OCI-LY1 (cell line): ENCODE measurements at regions not wholly inside any gene's neighbourhood (a gene's known extent, or its start where the extent isn't known, plus 50 kb on each side); places are given as distances from the start of the nearest gene placed in this dataset.

Experiments
- H2AFZ ChIP-seq: fragments of 200-600 bp; sonication (generic), shearing (Covaris generic); 2 replicates; pipeline ENCODE4 v1.6.0; 2014; ENCODE audit warnings: antibody characterized with exemption, mild to moderate bottlenecking, low read length
- H3F3A ChIP-seq: fragments of 200-600 bp; sonication (generic), shearing (Covaris generic); 2 replicates; pipeline ENCODE4 v1.6.0; 2014; ENCODE audit warnings: mild to moderate bottlenecking, antibody characterized with exemption, low read length, moderate library complexity; ENCODE audit not compliant: insufficient read depth
- H3K27ac ChIP-seq: fragments of 200-600 bp; sonication (generic); 2 replicates; pipeline ENCODE4 v1.5.1; 2014; ENCODE audit warnings: low read length, mixed run types, mild to moderate bottlenecking, low read depth; ENCODE audit not compliant: poor library complexity, severe bottlenecking
- H3K27me3 ChIP-seq: fragments of 200-600 bp; sonication (generic); 2 replicates; pipeline ENCODE4 v1.6.0; 2014; ENCODE audit warnings: antibody characterized with exemption, mild to moderate bottlenecking, low read length, moderate library complexity; ENCODE audit not compliant: insufficient read depth
- H3K36me3 ChIP-seq: fragments of 200-600 bp; sonication (generic); 2 replicates; pipeline ENCODE4 v1.6.1; 2014; ENCODE audit warnings: mild to moderate bottlenecking, antibody characterized with exemption, low read length, moderate library complexity, mixed read lengths; ENCODE audit not compliant: insufficient read depth
- H3K4me1 ChIP-seq: fragments of 200-600 bp; sonication (generic); 2 replicates; pipeline ENCODE4 v1.5.1; 2014; ENCODE audit warnings: mild to moderate bottlenecking, low read length, moderate library complexity; ENCODE audit not compliant: insufficient read depth, severe bottlenecking
- H3K4me2 ChIP-seq: fragments of 200-600 bp; sonication (generic), shearing (Covaris generic); 2 replicates; pipeline ENCODE4 v1.6.1; 2014; ENCODE audit warnings: low read length
- H3K4me3 ChIP-seq: fragments of 200-600 bp; sonication (generic); 2 replicates; pipeline ENCODE4 v1.5.1; 2014; ENCODE audit warnings: low read length, low read depth, mild to moderate bottlenecking, mixed read lengths; ENCODE audit not compliant: poor library complexity, severe bottlenecking
- H3K79me2 ChIP-seq: fragments of 200-600 bp; shearing (Covaris generic); 2 replicates; pipeline ENCODE4 v1.6.1; 2016; ENCODE audit warnings: mixed run types, low read length, mixed read lengths; ENCODE audit not compliant: insufficient read depth
- H3K9ac ChIP-seq: fragments of 200-600 bp; sonication (generic), shearing (Covaris generic); 2 replicates; pipeline ENCODE4 v1.6.1; 2014; ENCODE audit warnings: mild to moderate bottlenecking, low read length, mixed read lengths
- H3K9me2 ChIP-seq: fragments of 200-600 bp; sonication (generic), shearing (Covaris generic); 2 replicates; pipeline ENCODE4 v1.6.1; 2014; ENCODE audit warnings: low read depth, mild to moderate bottlenecking, low read length, mixed read lengths
- H3K9me3 ChIP-seq: fragments of 200-600 bp; shearing (Covaris generic); 2 replicates; pipeline ENCODE4 v1.6.1; 2014; ENCODE audit warnings: low read length, mixed read lengths
- H4K20me1 ChIP-seq: fragments of 200-600 bp; sonication (generic), shearing (Covaris generic); 2 replicates; pipeline ENCODE4 v1.6.0; 2016; ENCODE audit warnings: mild to moderate bottlenecking, low read length; ENCODE audit not compliant: insufficient read depth
- CTCF ChIP-seq: fragments of 200-600 bp; sonication (generic), shearing (Covaris generic); IDR thresholded peaks from 2 replicates; pipeline ENCODE4 v1.5.1; 2017; ENCODE audit warnings: mild to moderate bottlenecking, antibody characterized with exemption, low read length, moderate library complexity, mixed read lengths
- EZH2 ChIP-seq: fragments of 200-600 bp; sonication (generic), shearing (Covaris generic); IDR thresholded peaks from 2 replicates; pipeline ENCODE4 v1.8.0; 2017; ENCODE audit warnings: borderline replicate concordance, mixed run types, mild to moderate bottlenecking, antibody characterized with exemption, low read length, moderate library complexity, mixed read lengths

GRCh38 chr21:24025101-24025500 lies 1582.2 kb downstream of the MRPL39 start:
- H3K4me2 ChIP-seq, result no peak overlapping the region
- H3K4me3 ChIP-seq, result no peak overlapping the region
- no peak for TF ChIP-seq CTCF
- no peak for TF ChIP-seq EZH2
- H3K36me3 ChIP-seq, result no peaks in the 10 kb centered on the region
- H3K27me3 ChIP-seq, result no peaks in the 10 kb centered on the region
- no peaks in the 10 kb centered on the region for H3K9me2 ChIP-seq
- H3K9me3 ChIP-seq, result no peaks in the 10 kb centered on the region
- H3K9ac ChIP-seq, result no peak overlapping the region
- H4K20me1 ChIP-seq, result no peaks in the 10 kb centered on the region
- no peaks in the 10 kb centered on the region for H3K79me2 ChIP-seq
- H3K4me1 ChIP-seq, result no peaks in the 10 kb centered on the region
- no peak overlapping the region for H3K27ac ChIP-seq
- no peaks in the 10 kb centered on the region for H3F3A ChIP-seq
- H2AFZ ChIP-seq, result no peak overlapping the region

- H3K36me3 ChIP-seq, result no peaks in the 10 kb centered on the region
- H2AFZ ChIP-seq, result no peak overlapping the region
- no peaks in the 10 kb centered on the region for H3K9me2 ChIP-seq
- H3K9me3 ChIP-seq, result no peaks in the 10 kb centered on the region
- no peak overlapping the region for H3K4me2 ChIP-seq
- H3K4me3 ChIP-seq, result no peak overlapping the region
- no peaks in the 10 kb centered on the region for H3K27me3 ChIP-seq
- TF ChIP-seq CTCF (no peak), EZH2 (no peak)
- no peak overlapping the region for H3K27ac ChIP-seq
- H4K20me1 ChIP-seq, result no peaks in the 10 kb centered on the region
- no peaks in the 10 kb centered on the region for H3F3A ChIP-seq
- H3K79me2 ChIP-seq, result no peaks in the 10 kb centered on the region
- H3K9ac ChIP-seq, result no peak overlapping the region
- no peaks in the 10 kb centered on the region for H3K4me1 ChIP-seq
Observed at GRCh38 chr21:24023936-24024335, 1583.3 kb downstream of the MRPL39 start.

- Histone ChIP-seq H3K27me3 (no peaks in the 10 kb centered on the region), H3K79me2 (no peaks in the 10 kb centered on the region), H3K4me1 (no peaks in the 10 kb centered on the region), H3K9me3 (no peaks in the 10 kb centered on the region), H3K9ac (no peak overlapping the region), H2AFZ (no peak overlapping the region), H3K27ac (no peak overlapping the region), H3K9me2 (no peaks in the 10 kb centered on the region), H3K36me3 (no peaks in the 10 kb centered on the region), H3F3A (no peaks in the 10 kb centered on the region), H4K20me1 (no peaks in the 10 kb centered on the region), H3K4me2 (no peak overlapping the region), H3K4me3 (no peak overlapping the region)
- TF ChIP-seq EZH2, result no peak
- TF ChIP-seq CTCF, result no peak
Observed at GRCh38 chr21:24023402-24023801, 1583.9 kb downstream of the MRPL39 start.
